ENCODE measurements at regions not wholly inside any gene's neighbourhood (a gene's known extent, or its start where the extent isn't known, plus 50 kb on each side); places are given as distances from the start of the nearest gene placed in this dataset.

GRCh38 chr5:3449481-3449880, 146.2 kb upstream of the IRX1 start:
- no peaks in the 10 kb centered on the region; a peak in 1 of 7 replicates for H3K27me3 ChIP-seq (replicated peaks in 1 of 4; ENCODE audit: control insufficient read depth in 3 of 4, extremely low read depth in 1 of 4, insufficient read depth in 3 of 4, low read length in 3 of 4)
- no peak overlapping the region for H3K9ac ChIP-seq (replicated peaks in 1 of 4; ENCODE audit: extremely low read depth in 1 of 4, low read depth in 3 of 4, low read length in 3 of 4)
- no peak overlapping the region for H3K56ac ChIP-seq (replicated peaks; ENCODE audit: insufficient read length, low read depth, low read length)
- no peaks in the 10 kb centered on the region for H3K79me1 ChIP-seq (ENCODE audit: low read depth, low read length)
- DNase-seq (ENCODE audit: low read depth in 1 of 2, low spot score in 2 of 2): no peak
- no peak overlapping the region for H2BK5ac ChIP-seq (ENCODE audit: low read depth, low read length)
- H2BK12ac ChIP-seq (ENCODE audit: low read depth, low read length): no peak overlapping the region
- H2BK20ac ChIP-seq (ENCODE audit: low read length): no peak overlapping the region
- H4K5ac ChIP-seq (ENCODE audit: insufficient read length, low read depth, low read length): no peak overlapping the region
- H2AK5ac ChIP-seq (ENCODE audit: low read depth, low read length): no peak overlapping the region
- no peak overlapping the region for H4K8ac ChIP-seq (ENCODE audit: extremely low read depth, insufficient read depth, low read length)
- no peaks in the 10 kb centered on the region; a peak in 1 of 7 replicates for H3K4me1 ChIP-seq (replicated peaks in 1 of 4; ENCODE audit: control insufficient read depth in 3 of 4, insufficient read depth in 4 of 4, low read length in 3 of 4)
- POLR2A ChIA-PET (ENCODE audit: partially characterized antibody): no interaction called here
- H3K36me3 ChIP-seq (ENCODE audit: control insufficient read depth in 2 of 4, insufficient read depth in 4 of 4, low read length in 3 of 4): no peaks in the 10 kb centered on the region
- H3K23me2 ChIP-seq (ENCODE audit: low read depth, low read length): peaks cover 14% of the 10 kb centered on the region; the same call in 1 of the 2 replicates
- H2BK15ac ChIP-seq (ENCODE audit: low read length): no peak overlapping the region
- H4K20me1 ChIP-seq (replicated peaks in 1 of 2; ENCODE audit: control insufficient read depth in 1 of 2, insufficient read depth in 2 of 2, low read length in 2 of 2): peaks cover 0 to 5% of the 10 kb centered on the region in 2 experiments
- no peak overlapping the region for H3K4ac ChIP-seq (replicated peaks; ENCODE audit: insufficient read length, low read depth, low read length)
- no peaks in the 10 kb centered on the region for H3K79me2 ChIP-seq (ENCODE audit: control insufficient read depth in 1 of 2, insufficient read depth in 2 of 2, low read length in 2 of 2)
- H3K4me2 ChIP-seq (ENCODE audit: insufficient read depth in 1 of 2, low read depth in 2 of 2, low read length in 2 of 2): no peak overlapping the region
- FAIRE-seq: no peak
- no peak overlapping the region for H3K4me3 ChIP-seq (ENCODE audit: extremely low read depth in 1 of 4, insufficient read depth in 2 of 4, low read depth in 3 of 4, low read length in 4 of 4)
- peaks cover 7 to 20% of the 10 kb centered on the region in 2 experiments; a peak in 3 of 4 replicates for H3K9me3 ChIP-seq (ENCODE audit: insufficient read depth in 2 of 2, low read depth in 1 of 2, low read length in 1 of 2)
- no peak overlapping the region for H3K27ac ChIP-seq (ENCODE audit: low read depth, low read length)
- H3K14ac ChIP-seq (ENCODE audit: insufficient read length): no peak overlapping the region
- CTCF ChIA-PET (ENCODE audit: partially characterized antibody): interaction anchor here (0.9 kb wide), 1 partner anchor 29 kb away, joined by 3 read pairs; no protein-coding TSS in a partner anchor
- H2AFZ ChIP-seq (ENCODE audit: low read length): no peak overlapping the region
- no peak overlapping the region for H4K91ac ChIP-seq (replicated peaks; ENCODE audit: insufficient read length, low read length)
- no peak overlapping the region for H3K23ac ChIP-seq (ENCODE audit: insufficient read length)
- H3K18ac ChIP-seq (ENCODE audit: extremely low read depth, low read length): no peak overlapping the region
- WGBS, 2 experiments (ENCODE audit: extremely low coverage in 1 of 2, insufficient coverage in 1 of 2, insufficient read length in 1 of 2, insufficient replicate concordance in 2 of 2, low coverage in 1 of 2, low lambda C conversion rate in 2 of 2, missing lambda C conversion rate in 1 of 2): 99% methylated on average over 4 of the region's 4 CpGs; no CpG with 5 or more reads in 1 of the 2 experiments
- no peak overlapping the region for H2BK120ac ChIP-seq (replicated peaks; ENCODE audit: low read depth, low read length)
- TF ChIP-seq ZNF274 (IDR thresholded peaks at IDR 0.05; ENCODE audit: borderline replicate concordance, extremely low read depth, low read length): no peak
- no peak for TF ChIP-seq USF2 (IDR thresholded peaks at IDR 0.05; ENCODE audit: low read length)
- TF ChIP-seq NANOG (IDR thresholded peaks at IDR 0.05; ENCODE audit: insufficient read depth, low read depth, low read length, poor library complexity, severe bottlenecking): no peak
- TF ChIP-seq SIN3A (conservative IDR thresholded peaks at IDR 0.05 in 1 of 2, IDR thresholded peaks at IDR 0.05 in 1 of 2; ENCODE audit: low read depth in 1 of 2, low read length in 2 of 2): no peak
- no peak for TF ChIP-seq CTCF (IDR thresholded peaks at IDR 0.05; ENCODE audit: control extremely low read depth in 1 of 3, insufficient read depth in 1 of 3, low read depth in 1 of 3, low read length in 3 of 3)
- no peak for TF ChIP-seq MAFK (IDR thresholded peaks at IDR 0.05; ENCODE audit: low read depth, low read length)
- TF ChIP-seq CEBPB (IDR thresholded peaks at IDR 0.05; ENCODE audit: low read depth, low read length): no peak
- TF ChIP-seq RFX5 (IDR thresholded peaks at IDR 0.05; ENCODE audit: borderline replicate concordance, low read depth, low read length): no peak
- no peak for TF ChIP-seq CHD2 (IDR thresholded peaks at IDR 0.05; ENCODE audit: low read length)
- no peak for TF ChIP-seq NRF1 (IDR thresholded peaks at IDR 0.05; ENCODE audit: low read depth, low read length)
- TF ChIP-seq GTF2F1 (IDR thresholded peaks at IDR 0.05; ENCODE audit: borderline replicate concordance, low read depth, low read length): no peak
